ENCODE measurements at regions not wholly inside any gene's neighbourhood (a gene's known extent, or its start where the extent isn't known, plus 50 kb on each side); places are given as distances from the start of the nearest gene placed in this dataset.

GRCh38 chr2:121120991-121121390 lies 164.0 kb downstream of the TFCP2L1 start:
- TF ChIP-seq POLR2A (IDR thresholded peaks at IDR 0.05; ENCODE audit: borderline replicate concordance, extremely low read depth, insufficient read depth, insufficient read length) (no peak), ZBTB33 (IDR thresholded peaks at IDR 0.05; ENCODE audit: extremely low read depth, insufficient replicate concordance, low read length) (no peak)
- H3K36me3 ChIP-seq (ENCODE audit: control insufficient read depth in 1 of 2, insufficient read depth in 2 of 2, low read length in 2 of 2) = no peaks in the 10 kb centered on the region
- RAD21 ChIA-PET (ENCODE audit: low non-redundant PET in 1 of 2, low total read pairs in 2 of 2, uncharacterized antibody in 2 of 2, unreplicated experiment in 2 of 2) = no interaction called here
- no peaks in the 10 kb centered on the region for H3K9me2 ChIP-seq (ENCODE audit: insufficient read depth)
- no peaks in the 10 kb centered on the region for H4K20me1 ChIP-seq (ENCODE audit: insufficient read depth)
- ATAC-seq = no peak
- intact Hi-C loops (cut with micrococcal nuclease) = no loop called here
- H3K9me3 ChIP-seq (ENCODE audit: control insufficient read depth in 1 of 2, insufficient read depth in 1 of 2, low read depth in 1 of 2, low read length in 2 of 2) = no peaks in the 10 kb centered on the region
- H3K4me1 ChIP-seq (ENCODE audit: control insufficient read depth in 1 of 2, insufficient read depth in 2 of 2, low read length in 2 of 2) = no peaks in the 10 kb centered on the region
- no TSS peak for BruUV-seq (replicated peaks)
- POLR2A ChIA-PET = no interaction called here
- DNase-seq (ENCODE audit: low read depth, low spot score) = no peak
- H3K4me2 ChIP-seq (ENCODE audit: low read length) = no peak overlapping the region
- no peaks in the 10 kb centered on the region for H3K79me2 ChIP-seq (ENCODE audit: insufficient read depth, low read length)
- H3K27me3 ChIP-seq (ENCODE audit: insufficient read depth, low read length) = no peaks in the 10 kb centered on the region
- H3K27ac ChIP-seq (ENCODE audit: low read depth, low read length) = no peak overlapping the region
- no peak overlapping the region for H3K4me3 ChIP-seq (replicated peaks in 1 of 2; ENCODE audit: low read depth in 1 of 2, low read length in 2 of 2)
- H2AFZ ChIP-seq (ENCODE audit: low read depth, low read length, poor library complexity, severe bottlenecking) = no peak overlapping the region
- CTCF ChIA-PET = interaction anchor here (0.9 kb wide), 1 partner anchor 8 kb away, joined by 3 read pairs; no protein-coding TSS in a partner anchor
- H3K9ac ChIP-seq (ENCODE audit: low read length) = no peak overlapping the region

DNA sequence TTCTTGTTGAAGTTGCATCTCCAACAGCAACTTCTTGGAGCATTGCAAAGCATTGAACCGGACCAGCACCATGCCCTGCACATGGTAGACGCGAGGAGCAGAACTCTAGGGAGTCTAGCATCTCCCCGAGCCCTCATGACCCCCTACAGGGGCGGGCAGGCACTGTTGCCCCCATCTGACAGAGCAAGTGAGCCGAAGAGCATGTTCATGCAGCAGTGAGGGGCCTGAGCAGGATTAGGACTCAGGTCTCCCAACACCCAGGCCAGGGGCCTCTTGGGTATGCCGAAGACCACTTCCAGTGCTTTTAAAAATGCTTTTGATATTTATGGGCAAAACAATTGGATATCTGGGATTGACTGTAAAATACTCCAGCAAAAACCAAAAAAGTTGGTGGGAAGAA lies 163.3 kb downstream of the TFCP2L1 start:
- ChIA-PET POLR2A (no interaction called here), RAD21 (ENCODE audit: low non-redundant PET in 1 of 2, low total read pairs in 2 of 2, uncharacterized antibody in 2 of 2, unreplicated experiment in 2 of 2) (no interaction called here), CTCF (no interaction called here)
- Histone ChIP-seq H2AFZ (ENCODE audit: low read depth, low read length, poor library complexity, severe bottlenecking) (no peak overlapping the region), H3K4me1 (ENCODE audit: control insufficient read depth in 1 of 2, insufficient read depth in 2 of 2, low read length in 2 of 2) (no peaks in the 10 kb centered on the region), H3K27me3 (ENCODE audit: insufficient read depth, low read length) (no peaks in the 10 kb centered on the region; the same call in 1 of the 2 replicates), H3K4me2 (ENCODE audit: low read length) (no peak overlapping the region), H3K9me2 (ENCODE audit: insufficient read depth) (no peaks in the 10 kb centered on the region), H3K4me3 (replicated peaks in 1 of 2; ENCODE audit: low read depth in 1 of 2, low read length in 2 of 2) (no peak overlapping the region), H4K20me1 (ENCODE audit: insufficient read depth) (no peaks in the 10 kb centered on the region), H3K27ac (ENCODE audit: low read depth, low read length) (no peak overlapping the region), H3K9ac (ENCODE audit: low read length) (no peak overlapping the region), H3K36me3 (ENCODE audit: control insufficient read depth in 1 of 2, insufficient read depth in 2 of 2, low read length in 2 of 2) (no peaks in the 10 kb centered on the region), H3K79me2 (ENCODE audit: insufficient read depth, low read length) (no peaks in the 10 kb centered on the region), H3K9me3 (ENCODE audit: control insufficient read depth in 1 of 2, insufficient read depth in 1 of 2, low read depth in 1 of 2, low read length in 2 of 2) (no peaks in the 10 kb centered on the region)
- no peak for DNase-seq (ENCODE audit: low read depth, low spot score)
- intact Hi-C loops (cut with micrococcal nuclease) = no loop called here
- BruUV-seq (replicated peaks) = no TSS peak
- no peak for ATAC-seq
- TF ChIP-seq POLR2A (IDR thresholded peaks at IDR 0.05; ENCODE audit: borderline replicate concordance, extremely low read depth, insufficient read depth, insufficient read length) (no peak), SIN3A (IDR thresholded peaks at IDR 0.05; ENCODE audit: low read depth) (no peak), ZNF274 (IDR thresholded peaks at IDR 0.05; ENCODE audit: low read depth, low read length) (no peak), TCF7L2 (IDR thresholded peaks at IDR 0.05; ENCODE audit: borderline replicate concordance, extremely low read depth, insufficient read depth, insufficient read length) (no peak), JUND (IDR thresholded peaks at IDR 0.05) (no peak), MAX (IDR thresholded peaks at IDR 0.05) (no peak), EGR1 (IDR thresholded peaks at IDR 0.05; ENCODE audit: low read depth) (no peak), EZH2phosphoT487 (IDR thresholded peaks at IDR 0.05; ENCODE audit: borderline replicate concordance) (no peak)
- TF ChIP-seq, protein P1, sequence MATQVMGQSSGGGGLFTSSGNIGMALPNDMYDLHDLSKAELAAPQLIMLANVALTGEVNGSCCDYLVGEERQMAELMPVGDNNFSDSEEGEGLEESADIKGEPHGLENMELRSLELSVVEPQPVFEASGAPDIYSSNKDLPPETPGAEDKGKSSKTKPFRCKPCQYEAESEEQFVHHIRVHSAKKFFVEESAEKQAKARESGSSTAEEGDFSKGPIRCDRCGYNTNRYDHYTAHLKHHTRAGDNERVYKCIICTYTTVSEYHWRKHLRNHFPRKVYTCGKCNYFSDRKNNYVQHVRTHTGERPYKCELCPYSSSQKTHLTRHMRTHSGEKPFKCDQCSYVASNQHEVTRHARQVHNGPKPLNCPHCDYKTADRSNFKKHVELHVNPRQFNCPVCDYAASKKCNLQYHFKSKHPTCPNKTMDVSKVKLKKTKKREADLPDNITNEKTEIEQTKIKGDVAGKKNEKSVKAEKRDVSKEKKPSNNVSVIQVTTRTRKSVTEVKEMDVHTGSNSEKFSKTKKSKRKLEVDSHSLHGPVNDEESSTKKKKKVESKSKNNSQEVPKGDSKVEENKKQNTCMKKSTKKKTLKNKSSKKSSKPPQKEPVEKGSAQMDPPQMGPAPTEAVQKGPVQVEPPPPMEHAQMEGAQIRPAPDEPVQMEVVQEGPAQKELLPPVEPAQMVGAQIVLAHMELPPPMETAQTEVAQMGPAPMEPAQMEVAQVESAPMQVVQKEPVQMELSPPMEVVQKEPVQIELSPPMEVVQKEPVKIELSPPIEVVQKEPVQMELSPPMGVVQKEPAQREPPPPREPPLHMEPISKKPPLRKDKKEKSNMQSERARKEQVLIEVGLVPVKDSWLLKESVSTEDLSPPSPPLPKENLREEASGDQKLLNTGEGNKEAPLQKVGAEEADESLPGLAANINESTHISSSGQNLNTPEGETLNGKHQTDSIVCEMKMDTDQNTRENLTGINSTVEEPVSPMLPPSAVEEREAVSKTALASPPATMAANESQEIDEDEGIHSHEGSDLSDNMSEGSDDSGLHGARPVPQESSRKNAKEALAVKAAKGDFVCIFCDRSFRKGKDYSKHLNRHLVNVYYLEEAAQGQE (IDR thresholded peaks at IDR 0.05; ENCODE audit: low read depth) = no peak
- TF ChIP-seq, protein P2, sequence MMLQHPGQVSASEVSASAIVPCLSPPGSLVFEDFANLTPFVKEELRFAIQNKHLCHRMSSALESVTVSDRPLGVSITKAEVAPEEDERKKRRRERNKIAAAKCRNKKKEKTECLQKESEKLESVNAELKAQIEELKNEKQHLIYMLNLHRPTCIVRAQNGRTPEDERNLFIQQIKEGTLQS (IDR thresholded peaks at IDR 0.05) = no peak
- TF ChIP-seq, protein P3, sequence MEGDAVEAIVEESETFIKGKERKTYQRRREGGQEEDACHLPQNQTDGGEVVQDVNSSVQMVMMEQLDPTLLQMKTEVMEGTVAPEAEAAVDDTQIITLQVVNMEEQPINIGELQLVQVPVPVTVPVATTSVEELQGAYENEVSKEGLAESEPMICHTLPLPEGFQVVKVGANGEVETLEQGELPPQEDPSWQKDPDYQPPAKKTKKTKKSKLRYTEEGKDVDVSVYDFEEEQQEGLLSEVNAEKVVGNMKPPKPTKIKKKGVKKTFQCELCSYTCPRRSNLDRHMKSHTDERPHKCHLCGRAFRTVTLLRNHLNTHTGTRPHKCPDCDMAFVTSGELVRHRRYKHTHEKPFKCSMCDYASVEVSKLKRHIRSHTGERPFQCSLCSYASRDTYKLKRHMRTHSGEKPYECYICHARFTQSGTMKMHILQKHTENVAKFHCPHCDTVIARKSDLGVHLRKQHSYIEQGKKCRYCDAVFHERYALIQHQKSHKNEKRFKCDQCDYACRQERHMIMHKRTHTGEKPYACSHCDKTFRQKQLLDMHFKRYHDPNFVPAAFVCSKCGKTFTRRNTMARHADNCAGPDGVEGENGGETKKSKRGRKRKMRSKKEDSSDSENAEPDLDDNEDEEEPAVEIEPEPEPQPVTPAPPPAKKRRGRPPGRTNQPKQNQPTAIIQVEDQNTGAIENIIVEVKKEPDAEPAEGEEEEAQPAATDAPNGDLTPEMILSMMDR (IDR thresholded peaks at IDR 0.05 in 2 of 3, conservative IDR thresholded peaks at IDR 0.05 in 1 of 3; ENCODE audit: borderline replicate concordance in 1 of 3, insufficient read depth in 1 of 3, low read depth in 2 of 3, low read length in 2 of 3) = no peak
